ENCODE measurements at regions not wholly inside any gene's neighbourhood (a gene's known extent, or its start where the extent isn't known, plus 50 kb on each side); places are given as distances from the start of the nearest gene placed in this dataset.

GRCh38 chr19:30634131-30634830 lies 262.1 kb downstream of the ZNF536 start:
- no peak for DNase-seq (ENCODE audit: low spot score)

DNA sequence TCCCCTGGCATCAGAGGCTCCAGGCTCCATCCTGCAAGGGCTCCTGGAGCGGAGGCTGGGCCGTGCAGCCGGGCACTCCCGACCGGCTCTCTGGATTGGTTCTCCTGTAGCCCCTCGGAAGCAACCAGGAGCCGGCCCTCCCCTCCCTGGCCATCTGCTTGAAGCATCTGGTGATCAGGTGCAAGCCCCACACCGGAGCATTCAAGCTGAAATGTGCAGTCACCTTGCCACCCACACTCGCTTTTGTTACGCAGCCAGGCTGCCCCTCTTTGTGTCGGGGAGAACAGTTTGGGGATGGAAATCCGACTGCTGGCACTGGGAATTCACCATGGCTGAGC lies 258.8 kb downstream of the ZNF536 start:
- no peak for DNase-seq (ENCODE audit: low spot score)

- no peak for DNase-seq (ENCODE audit: low spot score)
These were observed 258.3 kb downstream of the ZNF536 start for GRCh38 chr19:30630289-30631032.

- DNase-seq (ENCODE audit: low spot score) = no peak
These were observed 256.9 kb downstream of the ZNF536 start for GRCh38 chr19:30629086-30629485.

DNA sequence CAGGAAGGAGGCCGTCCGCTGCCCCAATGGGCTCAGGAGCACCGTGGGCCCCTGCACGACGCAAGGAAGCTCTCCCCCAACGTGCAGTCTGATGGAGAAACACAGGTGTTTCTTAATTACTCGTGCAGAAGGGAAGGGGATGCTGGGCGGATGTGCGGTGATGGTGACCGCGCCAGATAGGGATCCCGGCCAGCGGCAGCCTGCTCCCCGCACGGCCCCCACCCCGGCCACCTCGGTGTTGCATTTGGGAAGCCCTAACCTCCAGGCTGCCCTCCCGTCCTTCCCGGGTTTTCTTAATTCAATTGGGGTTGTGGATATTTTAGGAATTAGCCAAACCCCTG lies 254.4 kb downstream of the ZNF536 start:
- DNase-seq (ENCODE audit: low spot score) = no peak

DNA sequence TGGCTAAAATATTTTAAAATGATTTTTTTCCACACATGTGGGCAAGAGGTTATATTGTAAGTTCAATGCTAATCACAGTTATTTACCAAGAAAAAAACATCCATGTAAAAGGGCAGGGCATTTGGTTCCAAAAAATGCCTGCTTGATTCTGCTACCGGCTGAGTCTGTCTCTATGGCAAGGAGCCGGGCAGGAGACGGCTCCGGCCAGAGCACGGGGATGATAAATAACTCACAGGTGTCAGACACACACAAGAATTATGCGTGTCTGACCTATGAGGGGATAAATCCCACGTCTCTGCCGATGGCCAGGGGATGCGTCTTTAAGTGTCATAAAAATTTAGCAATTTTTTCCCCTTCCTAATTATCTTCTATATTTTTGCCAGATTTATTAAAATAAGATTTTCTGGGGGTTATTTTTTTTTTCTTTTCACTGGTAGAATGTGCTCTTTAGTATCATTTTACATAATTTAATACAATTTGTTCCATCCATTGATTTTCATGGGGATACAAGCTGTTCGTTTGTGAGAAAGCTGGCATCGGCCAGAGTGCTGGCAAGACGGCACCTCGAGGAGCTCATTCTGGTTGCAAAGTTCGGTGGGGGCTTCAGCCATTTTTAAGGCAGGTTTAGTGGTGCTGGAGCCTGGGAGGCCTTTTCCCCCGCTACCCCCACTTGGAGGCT lies 253.9 kb downstream of the ZNF536 start:
- DNase-seq (ENCODE audit: low spot score) = no peak

- no peak for DNase-seq (ENCODE audit: low spot score)
These were observed 250.1 kb downstream of the ZNF536 start for GRCh38 chr19:30622276-30622675.

- no peak for DNase-seq (ENCODE audit: low spot score)
These were observed 249.2 kb downstream of the ZNF536 start for GRCh38 chr19:30621326-30621920.

GRCh38 chr19:30620354-30620753 lies 248.2 kb downstream of the ZNF536 start:
- no peak for DNase-seq (ENCODE audit: low spot score)

- DNase-seq (ENCODE audit: low spot score) = no peak
These were observed 237.6 kb downstream of the ZNF536 start for GRCh38 chr19:30609656-30610270.

DNA sequence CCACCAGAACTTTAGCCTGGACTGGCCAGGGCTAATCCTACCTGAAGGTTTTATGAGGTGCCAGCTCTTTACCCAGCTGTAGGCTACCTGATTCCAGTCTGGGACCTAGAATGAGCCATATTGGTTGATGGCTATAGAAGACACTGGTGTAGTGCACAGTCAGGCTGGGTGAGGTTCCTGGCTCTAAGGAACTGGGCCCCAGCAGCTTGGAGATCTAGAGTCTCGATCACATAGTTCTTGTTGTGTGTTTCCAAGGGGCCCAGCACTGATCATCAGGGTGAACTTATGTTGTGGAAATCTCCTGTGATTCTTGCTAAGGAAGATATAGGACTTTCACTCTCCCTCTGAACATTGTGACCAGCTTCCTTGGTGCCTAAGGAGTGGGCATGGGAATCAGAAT lies 236.3 kb downstream of the ZNF536 start:
- DNase-seq (ENCODE audit: low spot score) = no peak

Measured in iPS-NIHi11 (cell line).